Hepatocyte (in vitro differentiated cells): ENCODE measurements at regions not wholly inside any gene's neighbourhood (a gene's known extent, or its start where the extent isn't known, plus 50 kb on each side); places are given as distances from the start of the nearest gene placed in this dataset.

Source experiments
- CTCF ChIP-seq: fragments of 200-600 bp; sonication (generic); IDR thresholded peaks from 2 replicates; pipeline ENCODE4 v1.5.1; 2016; ENCODE audit warnings: antibody characterized with exemption, mild to moderate bottlenecking; ENCODE audit not compliant: poor library complexity
- EZH2 ChIP-seq: fragments of 200-600 bp; sonication (generic); IDR thresholded peaks from 2 replicates; pipeline ENCODE4 v1.6.1; 2016; ENCODE audit warnings: antibody characterized with exemption, mild to moderate bottlenecking, borderline replicate concordance
- EZH2phosphoT487 ChIP-seq: fragments of 200-600 bp; sonication (generic); IDR thresholded peaks from one replicate; pipeline ENCODE4 v1.6.1; 2018; ENCODE audit warnings: antibody characterized with exemption, mild to moderate bottlenecking, low read depth, moderate library complexity; ENCODE audit not compliant: unreplicated experiment, severe bottlenecking

DNA sequence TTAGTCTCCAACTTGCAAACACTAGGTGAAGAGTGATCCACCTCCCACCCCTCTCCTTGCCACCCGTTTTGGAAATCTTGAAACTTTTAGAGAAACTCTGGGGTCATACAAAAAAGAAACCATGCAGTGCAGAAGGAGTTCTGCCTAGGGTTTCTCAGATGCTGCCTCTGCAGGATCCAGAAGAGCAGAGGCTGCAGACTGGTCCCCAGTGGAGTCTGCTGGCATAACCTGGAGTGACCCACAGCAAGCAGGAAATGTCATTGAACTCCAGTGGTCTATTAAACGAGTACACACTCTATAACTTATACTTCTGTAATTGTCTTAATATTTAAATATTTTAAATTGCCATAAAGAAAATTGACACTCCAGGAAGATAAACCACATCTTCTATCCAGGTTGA, 280.7 kb upstream of the NT5E start:
- TF ChIP-seq EZH2 (no peak), CTCF (no peak), EZH2phosphoT487 (no peak)
